Esophagus muscularis mucosa (tissue), 4 donors: ENCODE measurements at regions not wholly inside any gene's neighbourhood (a gene's known extent, or its start where the extent isn't known, plus 50 kb on each side); places are given as distances from the start of the nearest gene placed in this dataset.

ENCODE experiments used
- DNase-seq: peaks from one replicate; pipeline ENCODE4 v3.0.0-alpha.2; 2017; ENCODE audit errors: extremely low spot score
- H3K27ac ChIP-seq, 4 donors: fragments of 200-600 bp; sonication (generic); replicated peaks in 1 of 4; 1 replicate in 3 of 4; 2 replicates in 1 of 4; pipeline ENCODE4 v1.5.1; 2016 to 2019; ENCODE audit warnings: mild to moderate bottlenecking in 1 of 4
- H3K27me3 ChIP-seq, 4 donors: fragments of 200-600 bp; sonication (generic); one replicate each; pipeline versions ENCODE4 v1.5.1 to v1.6.0; 2016 to 2019
- H3K36me3 ChIP-seq, 4 donors: fragments of 200-600 bp; sonication (generic); one replicate each; pipeline ENCODE4 v1.5.1; 2016 to 2019
- H3K4me1 ChIP-seq, 4 donors: fragments of 200-600 bp; sonication (generic); one replicate each; pipeline ENCODE4 v1.5.1; 2016 to 2019
- H3K4me3 ChIP-seq, 4 donors: fragments of 200-600 bp; sonication (generic); 1 replicate in 2 of 4; 2 replicates in 2 of 4; pipeline ENCODE4 v1.5.1; 2016 to 2019; ENCODE audit warnings: mild to moderate bottlenecking in 4 of 4, moderate library complexity in 1 of 4
- H3K9me3 ChIP-seq, 4 donors: fragments of 200-600 bp; sonication (generic); 1 replicate in 3 of 4; 2 replicates in 1 of 4; pipeline ENCODE4 v1.5.1; 2016 to 2019
- EP300 ChIP-seq: sonication (generic); formaldehyde crosslinking; IDR thresholded peaks from one replicate; pipeline ENCODE4 v1.6.1; 2017; ENCODE audit warnings: antibody characterized with exemption
- POLR2A ChIP-seq: fragments of 450-650 bp; IDR thresholded peaks from one replicate; pipeline ENCODE4 v1.6.1; 2017; ENCODE audit warnings: antibody characterized with exemption, moderate library complexity, mild to moderate bottlenecking, low read depth
- POLR2AphosphoS5 ChIP-seq, 2 donors: sonication (generic); formaldehyde crosslinking; IDR thresholded peaks; one replicate each; pipeline ENCODE4 v1.6.1; 2017; ENCODE audit warnings: antibody characterized with exemption in 2 of 2
- WGBS: methylation state at CpG from one replicate; pipeline ENCODE4 v1.1.5; 2018; 5-methylcytosine and 5-hydroxymethylcytosine counted together
- intact Hi-C: fragments of 100-400 bp; cut with DNase I; formaldehyde crosslinking; loops from one replicate; pipeline ENCODE4 v1.15.1; 2023
- TF ChIP-seq, protein P1 (sequence below), 3 experiments: fragments of 200-600 bp in 2 of 3; fragments of 450-650 bp in 1 of 3; sonication (generic) in 2 of 3; IDR thresholded peaks; one replicate each; pipeline ENCODE4 v1.5.1; 2017 to 2019; ENCODE audit warnings: antibody characterized with exemption in 3 of 3, mild to moderate bottlenecking in 2 of 3, moderate library complexity in 1 of 3

DNA sequence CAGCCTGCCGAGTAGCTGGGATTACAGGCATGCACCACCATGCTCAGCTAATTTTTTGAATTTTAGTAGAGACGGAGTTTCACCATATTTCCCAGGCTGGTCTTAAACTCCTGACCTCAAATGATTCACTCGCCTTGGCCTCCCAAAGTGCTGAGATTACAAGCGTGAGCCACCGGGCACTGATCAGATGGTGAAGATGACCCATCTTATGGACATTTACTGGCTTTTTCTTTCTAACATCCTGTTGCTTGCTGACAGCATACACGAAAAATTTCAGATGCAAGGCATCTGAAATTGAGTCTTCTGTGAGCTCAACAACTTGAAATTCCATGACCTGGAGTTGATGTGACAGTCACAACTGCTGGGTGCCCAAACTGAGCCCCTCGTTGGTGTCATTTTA, 859.5 kb upstream of the CNTNAP5 start:
- H3K4me1 ChIP-seq = no peaks in the 10 kb centered on the region
- no peak overlapping the region for H3K4me3 ChIP-seq
- no peak for DNase-seq
- no peaks in the 10 kb centered on the region for H3K27me3 ChIP-seq
- H3K27ac ChIP-seq = no peak overlapping the region
- intact Hi-C loops = no loop called here
- 73% methylated on average over 6 of the region's 7 CpGs for WGBS
- no peak for TF ChIP-seq POLR2AphosphoS5 (IDR thresholded peaks at IDR 0.05)
- no peak for TF ChIP-seq POLR2A
- TF ChIP-seq EP300 = no peak
- TF ChIP-seq, protein P1, sequence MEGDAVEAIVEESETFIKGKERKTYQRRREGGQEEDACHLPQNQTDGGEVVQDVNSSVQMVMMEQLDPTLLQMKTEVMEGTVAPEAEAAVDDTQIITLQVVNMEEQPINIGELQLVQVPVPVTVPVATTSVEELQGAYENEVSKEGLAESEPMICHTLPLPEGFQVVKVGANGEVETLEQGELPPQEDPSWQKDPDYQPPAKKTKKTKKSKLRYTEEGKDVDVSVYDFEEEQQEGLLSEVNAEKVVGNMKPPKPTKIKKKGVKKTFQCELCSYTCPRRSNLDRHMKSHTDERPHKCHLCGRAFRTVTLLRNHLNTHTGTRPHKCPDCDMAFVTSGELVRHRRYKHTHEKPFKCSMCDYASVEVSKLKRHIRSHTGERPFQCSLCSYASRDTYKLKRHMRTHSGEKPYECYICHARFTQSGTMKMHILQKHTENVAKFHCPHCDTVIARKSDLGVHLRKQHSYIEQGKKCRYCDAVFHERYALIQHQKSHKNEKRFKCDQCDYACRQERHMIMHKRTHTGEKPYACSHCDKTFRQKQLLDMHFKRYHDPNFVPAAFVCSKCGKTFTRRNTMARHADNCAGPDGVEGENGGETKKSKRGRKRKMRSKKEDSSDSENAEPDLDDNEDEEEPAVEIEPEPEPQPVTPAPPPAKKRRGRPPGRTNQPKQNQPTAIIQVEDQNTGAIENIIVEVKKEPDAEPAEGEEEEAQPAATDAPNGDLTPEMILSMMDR (IDR thresholded peaks at IDR 0.05) = no peak
- H3K9me3 ChIP-seq = peaks cover 0 to 4% (median 0%) of the 10 kb centered on the region in 4 donors
- H3K36me3 ChIP-seq = no peaks in the 10 kb centered on the region

DNA sequence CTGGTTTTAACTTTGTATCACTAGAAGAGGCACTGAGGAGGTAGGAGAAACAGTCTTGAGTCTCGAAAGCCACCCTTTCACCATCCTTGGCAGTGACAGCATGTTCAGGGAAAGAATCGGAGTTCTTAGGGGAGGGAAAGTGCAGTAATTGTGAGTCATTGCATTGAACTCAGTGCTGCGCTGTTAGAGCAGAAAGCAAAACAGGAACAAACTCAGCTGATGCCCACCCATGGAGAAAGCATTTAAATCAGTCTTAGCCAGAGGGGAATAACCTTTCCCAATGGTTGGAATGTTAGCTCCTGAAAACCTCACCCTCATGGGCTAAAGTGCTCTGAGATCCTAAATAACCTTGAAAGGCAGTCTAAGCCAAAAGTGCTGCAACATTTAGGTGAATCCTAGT, 845.6 kb upstream of the CNTNAP5 start:
- 81% methylated on average over 3 of the region's 3 CpGs for WGBS
- TF ChIP-seq, protein P1 (IDR thresholded peaks at IDR 0.05) = no peak
- TF ChIP-seq EP300 (no peak), POLR2AphosphoS5 (IDR thresholded peaks at IDR 0.05) (no peak), POLR2A (no peak)
- Histone ChIP-seq H3K9me3 (no peaks in the 10 kb centered on the region), H3K36me3 (no peaks in the 10 kb centered on the region), H3K27me3 (no peaks in the 10 kb centered on the region), H3K27ac (no peak overlapping the region), H3K4me3 (no peak overlapping the region), H3K4me1 (no peaks in the 10 kb centered on the region)
- DNase-seq = no peak
- intact Hi-C loops = no loop called here

DNA sequence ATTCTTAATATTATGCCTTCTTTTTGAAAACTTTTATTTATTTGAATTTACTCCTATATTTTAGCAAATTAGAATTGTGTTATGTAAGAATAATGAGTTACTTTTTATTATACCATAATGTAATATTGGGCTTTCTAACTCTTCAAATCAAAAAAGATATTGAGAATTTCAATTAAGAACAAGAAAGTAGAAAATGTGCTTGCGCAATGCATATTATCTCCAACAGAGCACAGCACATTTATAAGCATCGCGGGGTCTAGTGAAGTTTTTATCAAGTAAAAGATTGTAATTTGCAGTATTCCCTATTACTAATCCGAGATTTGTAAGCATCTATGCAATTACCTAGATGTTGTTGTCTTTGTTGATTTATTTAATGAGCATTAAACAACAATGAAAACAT, 829.1 kb upstream of the CNTNAP5 start:
- H3K27me3 ChIP-seq = no peaks in the 10 kb centered on the region
- no peak overlapping the region for H3K4me3 ChIP-seq
- no peak for DNase-seq
- intact Hi-C loops = no loop called here
- 92% methylated on average over 4 of the region's 4 CpGs for WGBS
- no peaks in the 10 kb centered on the region for H3K36me3 ChIP-seq
- H3K9me3 ChIP-seq = no peaks in the 10 kb centered on the region
- H3K27ac ChIP-seq = no peak overlapping the region
- TF ChIP-seq EP300 (no peak), POLR2A (no peak), POLR2AphosphoS5 (IDR thresholded peaks at IDR 0.05) (no peak)
- TF ChIP-seq, protein P1 (IDR thresholded peaks at IDR 0.05) = no peak
- H3K4me1 ChIP-seq = no peaks in the 10 kb centered on the region

DNA sequence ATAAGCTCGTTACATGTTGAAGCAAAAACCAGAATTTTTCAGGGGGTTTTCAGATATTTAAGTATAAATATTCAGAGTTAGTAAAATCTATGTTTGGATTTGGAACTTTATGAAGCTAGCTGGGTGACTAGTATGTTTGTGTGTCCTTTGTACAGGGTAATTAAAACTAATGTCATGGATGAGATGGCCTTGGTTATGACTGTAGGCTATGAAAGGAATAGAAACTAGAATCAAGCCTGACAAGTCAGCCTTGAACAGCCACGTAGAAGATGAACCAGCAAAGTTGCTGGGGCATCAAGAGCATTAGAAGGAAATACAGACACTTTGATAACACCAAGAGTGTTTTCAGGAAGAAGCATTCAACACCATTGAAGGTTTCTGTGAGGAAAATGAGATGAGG, 825.1 kb upstream of the CNTNAP5 start:
- no peaks in the 10 kb centered on the region for H3K27me3 ChIP-seq
- H3K4me3 ChIP-seq = no peak overlapping the region
- H3K4me1 ChIP-seq = no peaks in the 10 kb centered on the region
- H3K36me3 ChIP-seq = no peaks in the 10 kb centered on the region
- no peak overlapping the region for H3K27ac ChIP-seq
- intact Hi-C loops = no loop called here
- WGBS = 94% methylated on average over 2 of the region's 2 CpGs
- no peak for DNase-seq
- TF ChIP-seq POLR2AphosphoS5 (IDR thresholded peaks at IDR 0.05) (no peak), EP300 (no peak), POLR2A (no peak)
- TF ChIP-seq, protein P1 (IDR thresholded peaks at IDR 0.05) = no peak
- H3K9me3 ChIP-seq = no peaks in the 10 kb centered on the region

DNA sequence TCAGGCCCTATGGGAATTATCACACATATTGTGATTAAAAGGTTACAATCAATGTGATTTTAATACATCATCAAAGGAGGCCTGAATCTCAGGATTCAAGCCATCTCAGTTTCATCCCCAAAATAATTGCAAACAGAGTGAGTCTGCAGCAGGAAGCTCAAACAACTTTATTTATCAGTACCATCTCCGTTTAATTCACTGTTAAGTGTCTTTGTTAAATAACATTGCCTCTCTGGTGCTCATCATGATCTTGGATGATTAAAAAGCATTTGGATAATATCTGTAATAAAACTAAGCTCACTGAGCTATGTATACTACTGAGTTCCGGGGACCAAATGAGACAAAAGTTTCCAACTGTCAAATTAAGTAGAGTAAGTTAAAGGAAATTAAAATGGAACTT, 817.8 kb upstream of the CNTNAP5 start:
- Histone ChIP-seq H3K27ac (no peak overlapping the region), H3K36me3 (no peaks in the 10 kb centered on the region), H3K27me3 (no peaks in the 10 kb centered on the region), H3K4me1 (no peaks in the 10 kb centered on the region), H3K4me3 (no peak overlapping the region), H3K9me3 (no peaks in the 10 kb centered on the region)
- 47% methylated on average over 2 of the region's 2 CpGs for WGBS
- intact Hi-C loops = no loop called here
- TF ChIP-seq POLR2A = no peak
- TF ChIP-seq EP300 = no peak
- no peak for TF ChIP-seq POLR2AphosphoS5 (IDR thresholded peaks at IDR 0.05)
- TF ChIP-seq, protein P1 (IDR thresholded peaks at IDR 0.05) = no peak
- DNase-seq = no peak
